ENCODE measurements at regions not wholly inside any gene's neighbourhood (a gene's known extent, or its start where the extent isn't known, plus 50 kb on each side); places are given as distances from the start of the nearest gene placed in this dataset.
"Not testable (repeated sequence)": the region's sequence is repeated elsewhere in the genome, so short reads cannot be mapped to it uniquely, and the experiment has no call there.

GRCh38 chrX:1053600-1053999, 158.8 kb downstream of the CRLF2 start:
- not testable (repeated sequence) for DNase-seq

- DNase-seq: no peak
Observed at GRCh38 chrX:1053072-1053471, 159.4 kb downstream of the CRLF2 start.

GRCh38 chrX:1052021-1052420, 160.4 kb downstream of the CRLF2 start:
- no peak for DNase-seq

- no peak for DNase-seq
Observed at GRCh38 chrX:1051421-1051820, 161.0 kb downstream of the CRLF2 start.

- DNase-seq: no peak
Observed at GRCh38 chrX:1045680-1046314, 166.7 kb downstream of the CRLF2 start.

GRCh38 chrX:1041091-1041490, 171.4 kb downstream of the CRLF2 start:
- no peak for DNase-seq

GRCh38 chrX:1035931-1036330, 176.5 kb downstream of the CRLF2 start:
- not testable (repeated sequence) for DNase-seq

GRCh38 chrX:1035206-1035605, 177.2 kb downstream of the CRLF2 start:
- no peak for DNase-seq

GRCh38 chrX:1034717-1035116, 177.7 kb downstream of the CRLF2 start:
- no peak for DNase-seq

- DNase-seq: no peak
Observed at GRCh38 chrX:1031521-1032430, 180.7 kb downstream of the CRLF2 start.

- no peak for DNase-seq
Observed at GRCh38 chrX:1029494-1029893, 183.0 kb downstream of the CRLF2 start.

- no peak for DNase-seq
Observed at GRCh38 chrX:1027680-1028079, 184.8 kb downstream of the CRLF2 start.

GRCh38 chrX:1027133-1027532, 185.3 kb downstream of the CRLF2 start:
- no peak for DNase-seq

GRCh38 chrX:1026263-1027015, 186.0 kb downstream of the CRLF2 start:
- DNase-seq: no peak

GRCh38 chrX:1025413-1025812, 187.0 kb downstream of the CRLF2 start:
- no peak for DNase-seq

- no peak for DNase-seq
Observed at GRCh38 chrX:1023676-1024075, 188.8 kb downstream of the CRLF2 start.

GRCh38 chrX:1021314-1021993, 191.0 kb downstream of the CRLF2 start:
- not testable (repeated sequence) for DNase-seq

- no peak for DNase-seq
Observed at GRCh38 chrX:1020634-1021166, 191.7 kb downstream of the CRLF2 start.

GRCh38 chrX:1016926-1017325, 195.5 kb downstream of the CRLF2 start:
- DNase-seq: not testable (repeated sequence)

GRCh38 chrX:1016281-1016680, 196.2 kb downstream of the CRLF2 start:
- DNase-seq: not testable (repeated sequence)

GRCh38 chrX:1012678-1013300, 199.7 kb downstream of the CRLF2 start:
- no peak for DNase-seq

- DNase-seq: no peak
Observed at GRCh38 chrX:1011691-1012283, 200.7 kb downstream of the CRLF2 start.
